DMS79 (cell line): ENCODE measurements at regions not wholly inside any gene's neighbourhood (a gene's known extent, or its start where the extent isn't known, plus 50 kb on each side); places are given as distances from the start of the nearest gene placed in this dataset.

Source experiments
- DNase-seq: peaks from one replicate; lab custom pipeline; 2025; lab: John Stamatoyannopoulos, UW

GRCh38 chr1:189859385-189859977 is 618.2 kb downstream of the BRINP3 start:
- DNase-seq: no peak

DNA sequence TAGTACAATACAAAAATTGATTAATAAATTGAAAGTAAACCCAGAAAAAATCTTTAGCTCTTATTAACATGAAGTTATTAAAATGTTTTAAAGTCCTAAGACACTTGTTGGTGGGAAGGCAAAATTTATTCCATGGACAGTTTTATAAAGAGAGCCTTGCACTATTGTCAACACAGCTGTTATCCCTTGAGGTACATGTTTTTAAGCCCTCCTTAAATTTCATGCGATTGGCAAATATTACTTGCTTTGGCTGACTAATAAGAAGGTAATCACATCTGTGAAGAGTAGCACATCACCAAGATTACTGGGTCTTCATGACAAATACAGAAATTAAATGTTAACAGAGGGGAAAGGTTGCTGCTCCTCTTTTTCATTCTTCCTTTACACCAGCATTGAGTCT is 611.1 kb downstream of the BRINP3 start:
- no peak for DNase-seq

- DNase-seq: no peak
Observed at GRCh38 chr1:189868021-189868420, 609.6 kb downstream of the BRINP3 start.

DNA sequence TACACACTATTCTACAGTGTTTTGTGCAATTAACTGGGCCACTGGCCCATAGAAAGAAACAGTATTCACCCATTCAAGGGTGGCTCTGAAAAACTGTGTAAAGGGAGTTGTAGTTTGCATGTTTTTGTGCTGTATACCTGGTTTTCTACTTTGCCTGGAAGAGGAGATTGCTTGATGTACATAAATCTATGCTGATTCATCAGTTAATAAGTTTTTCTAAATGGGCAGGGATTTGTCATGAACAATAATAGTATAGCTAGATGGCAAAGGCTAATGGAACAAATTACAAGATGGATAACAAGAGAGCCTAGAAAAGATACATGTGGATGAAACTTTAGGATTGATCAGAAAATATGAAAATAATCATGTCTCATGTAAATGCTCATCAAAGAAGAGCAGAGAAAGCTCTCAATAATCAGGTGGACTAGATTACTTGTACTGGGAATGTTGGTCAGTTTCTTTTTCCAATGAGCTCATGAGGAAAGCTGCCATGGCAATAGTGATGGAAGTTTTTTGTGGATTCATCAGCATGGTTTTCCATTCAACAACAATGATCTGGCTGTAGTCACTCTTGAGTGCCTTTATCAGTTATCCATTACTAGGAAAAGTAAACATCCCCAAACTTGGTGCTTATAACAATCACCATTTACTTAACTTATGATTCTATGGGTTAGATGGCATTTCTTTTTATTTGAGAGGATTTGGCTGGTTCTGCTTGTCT is 602.8 kb downstream of the BRINP3 start:
- DNase-seq: no peak

- DNase-seq: no peak
Observed at GRCh38 chr1:189880135-189880534, 597.5 kb downstream of the BRINP3 start.

DNA sequence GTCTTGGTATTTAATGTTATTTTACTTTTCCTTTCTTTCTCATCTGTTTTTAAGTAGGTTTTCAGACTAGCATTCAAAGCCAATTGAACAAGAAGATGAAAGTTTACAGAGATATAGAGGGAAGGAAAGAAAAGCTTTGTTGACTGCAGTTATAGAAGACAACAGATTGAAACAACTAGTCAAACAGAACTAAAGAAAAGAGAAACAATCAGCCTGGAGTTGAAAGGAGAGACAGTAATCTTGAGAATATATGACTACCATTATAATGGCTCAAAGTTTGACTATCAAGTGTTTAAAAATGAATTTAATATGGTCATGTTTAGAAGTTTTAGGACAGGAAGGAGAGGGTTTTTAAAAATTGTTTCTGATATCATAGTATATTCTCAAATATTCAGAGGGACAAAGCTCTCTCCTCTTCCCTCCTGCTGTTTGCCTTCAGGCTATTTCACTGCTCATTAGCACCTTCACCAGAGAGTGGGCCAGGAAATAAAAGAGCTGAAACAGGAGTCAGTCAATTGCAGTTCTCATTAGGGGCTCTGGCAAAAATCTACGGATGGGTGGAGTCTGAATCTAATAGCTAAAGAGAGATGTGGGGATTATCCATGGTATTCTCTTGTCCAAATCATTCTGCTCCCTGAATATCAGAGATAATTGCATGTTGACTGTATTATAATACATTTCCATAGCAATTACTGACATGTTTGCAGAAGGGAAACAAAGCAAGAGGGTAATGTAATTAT is 577.8 kb downstream of the BRINP3 start:
- DNase-seq: no peak

DNA sequence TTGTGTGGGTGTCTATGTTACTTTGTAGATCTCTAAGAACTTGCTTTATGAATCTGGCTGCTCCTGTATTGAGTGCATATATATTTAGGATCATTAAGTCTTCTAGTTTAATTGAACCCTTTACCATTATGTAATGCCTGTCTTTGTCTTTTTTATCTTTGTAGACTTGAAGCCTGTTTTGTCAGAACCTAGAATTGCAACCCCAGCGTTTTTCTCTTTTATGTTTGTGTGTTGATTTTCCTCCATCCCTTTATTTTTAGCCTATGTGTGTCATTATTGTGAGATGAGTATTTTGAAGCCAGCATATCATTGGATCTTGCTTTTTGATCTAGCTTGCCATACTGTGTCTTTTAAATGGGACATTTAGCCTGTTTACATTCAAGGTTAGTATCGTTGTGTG is 573.2 kb downstream of the BRINP3 start:
- DNase-seq: no peak

GRCh38 chr1:189908113-189908512 is 569.6 kb downstream of the BRINP3 start:
- no peak for DNase-seq

- DNase-seq: no peak
Observed at GRCh38 chr1:189921613-189922012, 556.1 kb downstream of the BRINP3 start.

DNA sequence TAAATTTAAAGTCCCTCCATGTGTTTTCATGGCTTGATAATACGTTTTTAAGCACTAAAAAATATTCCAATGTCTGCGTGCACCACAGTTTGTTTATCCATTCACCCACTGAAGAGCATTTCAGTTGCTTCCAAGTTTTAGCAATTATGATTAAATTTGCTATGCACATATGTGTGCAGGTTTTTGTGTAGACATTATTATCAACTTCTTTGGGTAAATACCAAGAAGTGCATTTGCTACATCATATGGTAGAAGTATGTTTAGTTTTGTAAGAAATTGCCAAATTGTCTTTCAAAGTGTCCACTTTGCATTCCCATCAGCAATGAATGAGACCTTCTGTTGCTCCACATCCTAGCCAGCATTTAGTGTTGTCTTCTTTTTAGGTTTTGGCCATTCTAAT is 550.0 kb downstream of the BRINP3 start:
- DNase-seq: no peak

GRCh38 chr1:189929501-189930099 is 548.1 kb downstream of the BRINP3 start:
- no peak for DNase-seq

- DNase-seq: no peak
Observed at GRCh38 chr1:189936861-189937260, 540.8 kb downstream of the BRINP3 start.

DNA sequence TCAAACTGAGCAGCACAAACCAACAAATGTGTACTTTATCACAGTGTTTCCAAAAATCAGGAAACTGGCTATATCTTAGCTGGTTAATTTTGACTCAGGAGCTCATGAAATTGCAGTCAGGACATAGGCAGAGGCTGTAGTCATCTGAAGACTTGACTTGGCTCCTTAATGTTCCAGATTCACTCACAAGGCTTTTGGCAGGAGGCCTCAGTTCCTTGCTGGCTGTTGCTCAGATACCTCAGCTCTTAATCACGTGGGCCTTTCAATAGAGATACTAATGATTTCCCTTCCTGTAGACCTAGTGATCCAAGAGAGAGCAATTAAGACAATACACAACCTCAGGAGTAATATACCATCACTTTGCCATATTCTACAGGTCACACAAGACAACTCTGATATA is 537.7 kb downstream of the BRINP3 start:
- no peak for DNase-seq

DNA sequence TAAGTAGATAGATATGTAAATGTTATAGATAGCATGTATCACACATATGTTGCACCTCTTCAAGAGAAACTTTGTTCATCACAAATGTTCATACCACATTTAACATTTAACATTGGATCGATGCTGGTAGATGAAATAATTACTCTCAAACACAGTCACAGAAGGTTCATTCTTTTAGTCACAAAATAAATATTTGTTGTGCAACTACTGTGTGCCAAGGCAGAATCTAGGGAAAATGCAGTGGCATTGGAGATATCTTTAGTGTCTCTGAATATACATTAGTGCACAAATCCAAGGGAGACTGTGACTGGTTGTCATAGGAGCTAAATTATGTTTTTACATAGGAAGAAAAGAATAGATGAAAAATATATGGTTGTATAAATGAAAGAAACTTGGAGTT is 535.7 kb downstream of the BRINP3 start:
- no peak for DNase-seq

GRCh38 chr1:189958756-189959155 is 518.9 kb downstream of the BRINP3 start:
- DNase-seq: no peak

DNA sequence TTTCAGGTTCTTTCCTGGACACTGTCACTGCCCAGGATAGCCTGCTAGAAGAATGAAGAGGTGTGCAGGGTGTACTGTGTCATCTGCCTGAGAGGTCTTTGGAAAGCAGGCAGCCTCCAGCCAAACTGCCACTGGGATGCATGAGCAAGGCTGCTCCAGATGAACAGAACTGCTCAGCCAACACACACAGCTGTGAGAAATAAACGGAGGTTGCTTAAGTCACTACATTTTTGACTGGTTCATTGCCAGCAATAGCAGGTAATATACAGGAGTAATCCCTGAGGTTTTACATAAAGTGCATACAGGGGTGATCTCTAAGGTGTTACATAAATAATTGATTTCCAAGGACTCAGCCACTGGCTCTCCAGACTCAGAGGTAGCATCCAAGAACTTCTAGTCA is 516.9 kb downstream of the BRINP3 start:
- no peak for DNase-seq

DNA sequence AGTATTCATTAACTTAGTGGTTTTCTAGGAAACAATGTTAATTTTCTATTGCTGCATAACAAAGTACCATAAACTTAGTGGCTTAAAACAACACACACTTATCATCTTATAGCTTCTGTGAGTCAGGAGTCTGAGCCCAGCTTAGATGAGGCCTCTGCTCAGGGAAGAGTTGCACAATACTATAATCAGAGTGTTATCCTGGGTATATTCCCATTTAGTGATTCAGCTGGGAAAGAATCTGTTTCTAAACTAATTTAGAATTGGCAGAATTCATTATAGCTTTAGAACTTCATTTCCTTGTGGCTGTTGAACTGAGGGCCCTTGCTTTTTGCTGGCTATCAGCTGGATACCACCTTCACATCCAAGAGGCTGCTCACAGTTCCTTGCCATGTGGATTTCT is 515.5 kb downstream of the BRINP3 start:
- no peak for DNase-seq

DNA sequence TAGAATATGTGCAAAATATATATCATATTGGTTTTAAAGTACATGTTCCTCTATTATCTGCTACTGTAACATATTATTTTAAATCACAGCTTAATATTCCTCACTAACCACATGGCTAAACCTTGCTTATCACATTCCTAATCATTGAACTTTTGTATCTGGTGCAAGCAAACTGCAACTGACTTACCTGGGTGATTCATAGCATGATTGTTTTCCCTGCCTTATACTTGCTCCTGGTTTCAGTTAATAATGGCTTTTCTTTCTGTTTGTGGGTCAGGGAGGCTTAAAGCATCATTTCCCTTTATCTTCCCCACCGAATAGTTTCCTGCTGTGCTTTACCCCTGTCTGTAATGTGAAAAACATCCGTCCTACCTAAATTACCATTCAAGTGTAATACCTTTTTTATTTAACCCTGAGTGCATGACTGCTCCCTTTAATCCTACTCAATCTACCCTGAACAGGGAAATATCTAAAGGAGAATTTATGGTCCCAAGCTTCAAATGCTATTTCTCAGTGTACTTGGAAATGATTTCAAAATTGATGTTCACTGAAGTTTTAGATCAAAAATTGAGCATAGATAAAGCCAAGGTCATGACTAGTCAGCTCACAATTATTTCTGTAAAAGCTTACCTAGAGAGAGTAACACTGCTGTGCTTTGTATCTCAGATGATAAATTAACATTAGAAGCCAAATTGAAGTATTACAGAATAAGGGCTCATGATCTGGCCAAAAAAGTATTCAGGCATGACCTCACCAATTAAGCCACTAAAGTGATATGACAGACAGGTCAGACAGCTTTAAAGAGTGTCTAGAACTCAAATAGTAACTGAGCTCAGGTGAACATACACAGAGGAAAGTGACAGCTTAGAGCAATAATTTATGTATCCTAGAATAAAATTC is 507.1 kb downstream of the BRINP3 start:
- no peak for DNase-seq

GRCh38 chr1:189971656-189972055 is 506.0 kb downstream of the BRINP3 start:
- DNase-seq: no peak

GRCh38 chr1:189977184-189977583 is 500.5 kb downstream of the BRINP3 start:
- no peak for DNase-seq

GRCh38 chr1:189983166-189983890 is 494.3 kb downstream of the BRINP3 start:
- DNase-seq: no peak
